Neural progenitor cell (in vitro differentiated cells): ENCODE measurements at regions not wholly inside any gene's neighbourhood (a gene's known extent, or its start where the extent isn't known, plus 50 kb on each side); places are given as distances from the start of the nearest gene placed in this dataset.

Source experiments
- EZH2 ChIP-seq: fragments of 200-600 bp; sonication (generic); IDR thresholded peaks from 2 replicates; pipeline ENCODE4 v1.6.1; 2017; ENCODE audit warnings: antibody characterized with exemption, mild to moderate bottlenecking, moderate library complexity
- EZH2phosphoT487 ChIP-seq: fragments of 200-600 bp; sonication (generic); IDR thresholded peaks from 2 replicates; pipeline ENCODE4 v1.6.1; 2017; ENCODE audit warnings: antibody characterized with exemption

GRCh38 chr14:95375539-95376109 is 55.9 kb upstream of the CLMN start:
- TF ChIP-seq EZH2: no peak
- no peak for TF ChIP-seq EZH2phosphoT487
